ENCODE measurements at regions not wholly inside any gene's neighbourhood (a gene's known extent, or its start where the extent isn't known, plus 50 kb on each side); places are given as distances from the start of the nearest gene placed in this dataset.

GRCh38 chr14:98769326-98769725 lies 502.7 kb downstream of the BCL11B start:
- TF ChIP-seq CTCF (IDR thresholded peaks at IDR 0.05; ENCODE audit: low read depth, low read length) (no peak), POLR2A (IDR thresholded peaks at IDR 0.05; ENCODE audit: extremely low read depth, insufficient read length) (no peak), MYC (IDR thresholded peaks at IDR 0.05; ENCODE audit: low read depth, low read length) (no peak)

All from NB4 (cell line).